GM12878 (cell line): ENCODE measurements at regions not wholly inside any gene's neighbourhood (a gene's known extent, or its start where the extent isn't known, plus 50 kb on each side); places are given as distances from the start of the nearest gene placed in this dataset.

Experiments used
- TF ChIP-seq, protein P1 (sequence below), 3 experiments: IDR thresholded peaks in 2 of 3; conservative IDR thresholded peaks in 1 of 3; 2 replicates each; pipeline ENCODE4 v1.5.1; 2011; ENCODE audit warnings: low read depth in 3 of 3, low read length in 3 of 3, mild to moderate bottlenecking in 3 of 3, control low read depth in 2 of 3, moderate library complexity in 2 of 3, inconsistent platforms in 1 of 3, mixed read lengths in 1 of 3; ENCODE audit not compliant: control insufficient read depth in 2 of 3, insufficient read depth in 1 of 3; ENCODE audit errors: extremely low read depth in 1 of 3
- TF ChIP-seq, protein P2 (sequence below): IDR thresholded peaks from 2 replicates; pipeline ENCODE4 v1.6.1; 2012; ENCODE audit warnings: low read length, inconsistent platforms

DNA sequence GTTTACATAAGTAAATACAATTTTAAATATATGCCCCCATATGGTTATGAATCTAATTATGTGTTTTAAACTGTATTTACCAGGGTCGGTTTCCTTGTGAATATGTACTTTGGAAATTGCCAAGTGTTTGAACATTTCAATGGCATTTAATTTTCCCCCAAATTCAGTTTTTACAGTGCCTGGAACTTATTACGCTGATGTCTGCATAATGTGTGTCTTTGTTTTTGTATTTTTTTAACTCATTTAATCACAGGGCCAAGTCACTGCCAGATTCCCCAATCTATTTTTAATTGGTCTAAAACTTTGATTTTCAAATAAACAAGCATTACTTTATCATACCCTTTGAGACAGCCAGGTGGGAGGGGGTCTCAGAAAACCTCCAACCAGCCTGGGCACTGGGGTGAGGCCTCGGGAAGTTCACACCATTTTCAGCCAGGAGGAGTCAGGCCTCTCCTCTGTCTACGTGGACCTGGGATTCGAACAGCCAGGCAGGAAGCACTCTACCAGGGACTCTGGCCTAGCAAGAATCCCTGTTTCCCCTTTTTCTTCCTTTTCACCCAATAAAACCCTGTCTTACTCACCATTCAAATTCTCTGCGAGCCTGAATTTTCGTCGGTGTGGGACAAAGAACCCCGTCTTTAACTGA lies 151.5 kb upstream of the COL1A2 start:
- TF ChIP-seq, protein P1, sequence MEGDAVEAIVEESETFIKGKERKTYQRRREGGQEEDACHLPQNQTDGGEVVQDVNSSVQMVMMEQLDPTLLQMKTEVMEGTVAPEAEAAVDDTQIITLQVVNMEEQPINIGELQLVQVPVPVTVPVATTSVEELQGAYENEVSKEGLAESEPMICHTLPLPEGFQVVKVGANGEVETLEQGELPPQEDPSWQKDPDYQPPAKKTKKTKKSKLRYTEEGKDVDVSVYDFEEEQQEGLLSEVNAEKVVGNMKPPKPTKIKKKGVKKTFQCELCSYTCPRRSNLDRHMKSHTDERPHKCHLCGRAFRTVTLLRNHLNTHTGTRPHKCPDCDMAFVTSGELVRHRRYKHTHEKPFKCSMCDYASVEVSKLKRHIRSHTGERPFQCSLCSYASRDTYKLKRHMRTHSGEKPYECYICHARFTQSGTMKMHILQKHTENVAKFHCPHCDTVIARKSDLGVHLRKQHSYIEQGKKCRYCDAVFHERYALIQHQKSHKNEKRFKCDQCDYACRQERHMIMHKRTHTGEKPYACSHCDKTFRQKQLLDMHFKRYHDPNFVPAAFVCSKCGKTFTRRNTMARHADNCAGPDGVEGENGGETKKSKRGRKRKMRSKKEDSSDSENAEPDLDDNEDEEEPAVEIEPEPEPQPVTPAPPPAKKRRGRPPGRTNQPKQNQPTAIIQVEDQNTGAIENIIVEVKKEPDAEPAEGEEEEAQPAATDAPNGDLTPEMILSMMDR (IDR thresholded peaks at IDR 0.05 in 2 of 3, conservative IDR thresholded peaks at IDR 0.05 in 1 of 3; ENCODE audit: control insufficient read depth in 2 of 3, extremely low read depth in 1 of 3, insufficient read depth in 1 of 3, low read depth in 3 of 3, low read length in 3 of 3), result no peak
- TF ChIP-seq, protein P2, sequence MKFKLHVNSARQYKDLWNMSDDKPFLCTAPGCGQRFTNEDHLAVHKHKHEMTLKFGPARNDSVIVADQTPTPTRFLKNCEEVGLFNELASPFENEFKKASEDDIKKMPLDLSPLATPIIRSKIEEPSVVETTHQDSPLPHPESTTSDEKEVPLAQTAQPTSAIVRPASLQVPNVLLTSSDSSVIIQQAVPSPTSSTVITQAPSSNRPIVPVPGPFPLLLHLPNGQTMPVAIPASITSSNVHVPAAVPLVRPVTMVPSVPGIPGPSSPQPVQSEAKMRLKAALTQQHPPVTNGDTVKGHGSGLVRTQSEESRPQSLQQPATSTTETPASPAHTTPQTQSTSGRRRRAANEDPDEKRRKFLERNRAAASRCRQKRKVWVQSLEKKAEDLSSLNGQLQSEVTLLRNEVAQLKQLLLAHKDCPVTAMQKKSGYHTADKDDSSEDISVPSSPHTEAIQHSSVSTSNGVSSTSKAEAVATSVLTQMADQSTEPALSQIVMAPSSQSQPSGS, result no peak
